ENCODE measurements at regions not wholly inside any gene's neighbourhood (a gene's known extent, or its start where the extent isn't known, plus 50 kb on each side); places are given as distances from the start of the nearest gene placed in this dataset.

DNA sequence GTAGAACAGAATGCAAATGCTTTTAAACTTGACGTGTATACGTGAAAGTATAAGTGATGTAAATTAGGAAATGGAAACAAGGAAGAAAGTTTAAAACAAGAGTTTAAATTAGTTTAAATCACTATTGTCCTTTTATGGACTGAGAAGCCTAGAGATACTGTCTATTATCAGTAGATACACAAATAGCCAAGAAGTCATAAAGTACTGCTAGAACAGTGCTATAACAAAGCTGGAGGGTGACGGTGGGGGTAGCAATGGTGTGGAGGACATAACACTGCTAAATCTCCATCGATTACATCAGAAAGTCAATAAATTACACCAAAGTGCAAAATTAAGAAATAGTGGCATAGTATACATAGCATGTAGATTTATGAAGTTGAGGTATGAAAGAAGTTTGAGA, 50.1 kb upstream of the CAV2 start:
- no peak overlapping the region for H3K4me3 ChIP-seq
- H3K36me3 ChIP-seq (ENCODE audit: low read depth, missing control alignments), result no peaks in the 10 kb centered on the region
- intact Hi-C loops (cut with DNase I; ENCODE audit: low total_unique reads), result no loop called here
- TF ChIP-seq, protein P1, sequence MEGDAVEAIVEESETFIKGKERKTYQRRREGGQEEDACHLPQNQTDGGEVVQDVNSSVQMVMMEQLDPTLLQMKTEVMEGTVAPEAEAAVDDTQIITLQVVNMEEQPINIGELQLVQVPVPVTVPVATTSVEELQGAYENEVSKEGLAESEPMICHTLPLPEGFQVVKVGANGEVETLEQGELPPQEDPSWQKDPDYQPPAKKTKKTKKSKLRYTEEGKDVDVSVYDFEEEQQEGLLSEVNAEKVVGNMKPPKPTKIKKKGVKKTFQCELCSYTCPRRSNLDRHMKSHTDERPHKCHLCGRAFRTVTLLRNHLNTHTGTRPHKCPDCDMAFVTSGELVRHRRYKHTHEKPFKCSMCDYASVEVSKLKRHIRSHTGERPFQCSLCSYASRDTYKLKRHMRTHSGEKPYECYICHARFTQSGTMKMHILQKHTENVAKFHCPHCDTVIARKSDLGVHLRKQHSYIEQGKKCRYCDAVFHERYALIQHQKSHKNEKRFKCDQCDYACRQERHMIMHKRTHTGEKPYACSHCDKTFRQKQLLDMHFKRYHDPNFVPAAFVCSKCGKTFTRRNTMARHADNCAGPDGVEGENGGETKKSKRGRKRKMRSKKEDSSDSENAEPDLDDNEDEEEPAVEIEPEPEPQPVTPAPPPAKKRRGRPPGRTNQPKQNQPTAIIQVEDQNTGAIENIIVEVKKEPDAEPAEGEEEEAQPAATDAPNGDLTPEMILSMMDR (IDR thresholded peaks at IDR 0.05), result no peak
- no peak for TF ChIP-seq POLR2A (IDR thresholded peaks at IDR 0.05)
- no peak for DNase-seq
- no peaks in the 10 kb centered on the region for H3K9me3 ChIP-seq
- 83 to 88% methylated on average over 4 of the region's 4 CpGs for WGBS, 2 donors
- H3K27ac ChIP-seq, result no peak overlapping the region
- peaks cover 8% of the 10 kb centered on the region for H3K4me1 ChIP-seq
- H3K27me3 ChIP-seq, result no peaks in the 10 kb centered on the region

Small RNA genes in the stretch of these regions (small RNA-seq; reads per million reads assigned to genes)
- gene RF00017, result 0 reads per million in 2 donors

Measured in testis (tissue), 2 donors.